VCaP (cell line): ENCODE measurements at regions not wholly inside any gene's neighbourhood (a gene's known extent, or its start where the extent isn't known, plus 50 kb on each side); places are given as distances from the start of the nearest gene placed in this dataset.

Source experiments
- H3K27ac ChIP-seq: fragments of 450-650 bp; 2 replicates; pipeline ENCODE4 v1.5.1; 2017
- CTCF ChIP-seq: fragments of 450-650 bp; conservative IDR thresholded peaks from 2 replicates; pipeline ENCODE4 v1.5.1; 2017; ENCODE audit warnings: mild to moderate bottlenecking, moderate library complexity

- TF ChIP-seq CTCF: no peak
- no peak overlapping the region for H3K27ac ChIP-seq
Observed at GRCh38 chrX:116226665-116227484, 56.3 kb downstream of the AGTR2 start.

GRCh38 chrX:116230130-116230898 lies 59.8 kb downstream of the AGTR2 start:
- no peak overlapping the region for H3K27ac ChIP-seq
- TF ChIP-seq CTCF: no peak

- H3K27ac ChIP-seq: no peak overlapping the region
- TF ChIP-seq CTCF: no peak
Observed at GRCh38 chrX:116232833-116233232, 62.3 kb downstream of the AGTR2 start.

- TF ChIP-seq CTCF: no peak
- no peak overlapping the region for H3K27ac ChIP-seq
Observed at GRCh38 chrX:116236666-116237065, 66.1 kb downstream of the AGTR2 start.

- no peak for TF ChIP-seq CTCF
- peak overlapping the region; percentile 76; the same call in 1 of the 2 replicates for H3K27ac ChIP-seq
Observed at GRCh38 chrX:116238093-116238492, 67.5 kb downstream of the AGTR2 start.

GRCh38 chrX:116238567-116239255 lies 68.2 kb downstream of the AGTR2 start:
- H3K27ac ChIP-seq: peak overlapping the region; percentile 76
- no peak for TF ChIP-seq CTCF
